ENCODE measurements at regions not wholly inside any gene's neighbourhood (a gene's known extent, or its start where the extent isn't known, plus 50 kb on each side); places are given as distances from the start of the nearest gene placed in this dataset.

DNA sequence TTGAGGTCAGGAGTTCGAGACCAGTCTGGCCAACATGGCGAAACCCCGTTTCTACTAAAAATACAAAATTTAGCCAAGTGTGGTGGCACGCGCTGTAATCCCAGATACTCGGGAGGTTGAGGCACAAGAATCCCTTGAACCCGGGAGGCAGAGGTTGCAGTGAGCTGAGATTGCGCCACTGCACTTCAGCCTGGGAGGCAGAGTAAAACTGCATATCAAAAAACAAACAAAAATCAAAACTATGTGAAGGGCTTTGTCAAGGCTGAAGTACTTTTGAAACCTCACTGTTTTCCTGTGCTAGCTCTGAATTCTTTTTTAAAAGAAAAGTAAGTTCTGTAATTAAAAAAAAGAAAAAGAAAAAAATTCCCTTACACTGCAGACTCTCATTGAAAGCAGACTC lies 65.1 kb upstream of the KLF4 start:
- Mint-ChIP-seq H3K9me3 (ENCODE audit: unreplicated experiment) (no peaks in the 10 kb centered on the region), H3K27ac (ENCODE audit: low read depth, unreplicated experiment) (no peak overlapping the region), H3K27me3 (ENCODE audit: insufficient read depth, unreplicated experiment) (no peaks in the 10 kb centered on the region), H3K36me3 (ENCODE audit: insufficient read depth, unreplicated experiment) (no peaks in the 10 kb centered on the region), H3K4me1 (ENCODE audit: insufficient read depth, unreplicated experiment) (peaks cover 12% of the 10 kb centered on the region), H3K4me3 (ENCODE audit: unreplicated experiment) (no peak overlapping the region)
- TF ChIP-seq, protein P1, sequence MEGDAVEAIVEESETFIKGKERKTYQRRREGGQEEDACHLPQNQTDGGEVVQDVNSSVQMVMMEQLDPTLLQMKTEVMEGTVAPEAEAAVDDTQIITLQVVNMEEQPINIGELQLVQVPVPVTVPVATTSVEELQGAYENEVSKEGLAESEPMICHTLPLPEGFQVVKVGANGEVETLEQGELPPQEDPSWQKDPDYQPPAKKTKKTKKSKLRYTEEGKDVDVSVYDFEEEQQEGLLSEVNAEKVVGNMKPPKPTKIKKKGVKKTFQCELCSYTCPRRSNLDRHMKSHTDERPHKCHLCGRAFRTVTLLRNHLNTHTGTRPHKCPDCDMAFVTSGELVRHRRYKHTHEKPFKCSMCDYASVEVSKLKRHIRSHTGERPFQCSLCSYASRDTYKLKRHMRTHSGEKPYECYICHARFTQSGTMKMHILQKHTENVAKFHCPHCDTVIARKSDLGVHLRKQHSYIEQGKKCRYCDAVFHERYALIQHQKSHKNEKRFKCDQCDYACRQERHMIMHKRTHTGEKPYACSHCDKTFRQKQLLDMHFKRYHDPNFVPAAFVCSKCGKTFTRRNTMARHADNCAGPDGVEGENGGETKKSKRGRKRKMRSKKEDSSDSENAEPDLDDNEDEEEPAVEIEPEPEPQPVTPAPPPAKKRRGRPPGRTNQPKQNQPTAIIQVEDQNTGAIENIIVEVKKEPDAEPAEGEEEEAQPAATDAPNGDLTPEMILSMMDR (IDR thresholded peaks at IDR 0.05; ENCODE audit: unreplicated experiment): no peak
- ChIA-PET CTCF (interaction anchor here (0.7 to 1.0 kb wide), 2 partner anchors 10 to 1372 kb away, joined by 3 to 5 read pairs; no protein-coding TSS in a partner anchor), POLR2A (no interaction called here)
- intact Hi-C loops (cut with micrococcal nuclease): no loop called here
- no peak for DNase-seq (ENCODE audit: unreplicated experiment)
- no TSS peak for BruUV-seq (replicated peaks)

DNA sequence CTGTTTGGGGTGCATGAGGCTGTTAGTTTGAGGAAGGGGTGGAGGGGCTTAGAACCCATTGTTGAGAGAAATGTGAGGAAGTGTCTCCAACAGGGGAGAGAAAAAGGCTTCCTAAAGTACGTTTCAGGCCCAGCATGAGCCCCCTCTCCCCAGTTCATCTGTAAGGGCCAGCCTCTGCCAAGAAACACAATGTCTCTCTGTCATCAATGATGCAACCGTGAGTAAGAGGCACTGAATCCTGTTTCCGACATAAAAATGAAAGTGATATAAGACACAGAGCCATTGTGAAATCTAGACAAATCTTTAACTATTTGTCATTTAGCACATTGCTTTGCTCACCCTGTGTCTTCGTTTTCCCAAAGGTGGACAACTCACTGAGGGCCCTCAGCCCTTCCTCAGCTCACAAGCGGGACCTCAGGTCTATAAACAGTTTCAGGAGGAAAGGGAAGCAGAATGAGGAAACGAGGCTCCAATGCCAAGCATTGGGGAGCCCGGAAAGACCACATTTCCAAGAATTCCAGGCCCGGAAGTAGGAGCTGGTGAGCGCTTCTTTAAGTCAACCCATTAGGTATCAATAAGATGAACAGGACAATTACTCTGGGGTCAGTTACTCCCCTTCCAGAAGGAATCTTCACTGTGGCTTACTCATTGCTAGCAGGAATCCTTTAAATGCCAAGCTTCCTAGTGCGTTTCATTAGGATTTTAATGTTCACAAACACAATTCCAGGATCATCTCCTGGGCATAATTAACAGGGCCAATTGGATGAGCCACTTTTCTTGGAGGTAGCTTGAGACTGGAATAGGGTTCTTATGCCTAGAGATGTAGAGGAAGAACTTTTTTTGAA lies 59.0 kb upstream of the KLF4 start:
- Mint-ChIP-seq H3K27me3 (ENCODE audit: insufficient read depth, unreplicated experiment) (no peaks in the 10 kb centered on the region), H3K9me3 (ENCODE audit: unreplicated experiment) (no peaks in the 10 kb centered on the region), H3K36me3 (ENCODE audit: insufficient read depth, unreplicated experiment) (no peaks in the 10 kb centered on the region), H3K4me1 (ENCODE audit: insufficient read depth, unreplicated experiment) (peaks cover 20% of the 10 kb centered on the region), H3K27ac (ENCODE audit: low read depth, unreplicated experiment) (peak overlapping the region; percentile 90), H3K4me3 (ENCODE audit: unreplicated experiment) (peak overlapping the region; percentile 58)
- intact Hi-C loops (cut with micrococcal nuclease): loop anchor here (1.0 to 5.0 kb wide), 2 partner anchors 58 to 204 kb away; no protein-coding TSS in a partner anchor
- peak; percentile 93 for DNase-seq (ENCODE audit: unreplicated experiment)
- TSS peak; percentile 96 for BruUV-seq (replicated peaks)
- ChIA-PET CTCF (interaction anchor here (0.6 kb wide), 1 partner anchor 24 kb away, joined by 3 read pairs; no protein-coding TSS in a partner anchor), POLR2A (interaction anchor here (0.7 to 1.4 kb wide), 5 partner anchors 9 to 185 kb away, joined by 3 to 6 read pairs (median 3); no protein-coding TSS in a partner anchor)
- TF ChIP-seq, protein P1 (IDR thresholded peaks at IDR 0.05; ENCODE audit: unreplicated experiment): no peak

DNA sequence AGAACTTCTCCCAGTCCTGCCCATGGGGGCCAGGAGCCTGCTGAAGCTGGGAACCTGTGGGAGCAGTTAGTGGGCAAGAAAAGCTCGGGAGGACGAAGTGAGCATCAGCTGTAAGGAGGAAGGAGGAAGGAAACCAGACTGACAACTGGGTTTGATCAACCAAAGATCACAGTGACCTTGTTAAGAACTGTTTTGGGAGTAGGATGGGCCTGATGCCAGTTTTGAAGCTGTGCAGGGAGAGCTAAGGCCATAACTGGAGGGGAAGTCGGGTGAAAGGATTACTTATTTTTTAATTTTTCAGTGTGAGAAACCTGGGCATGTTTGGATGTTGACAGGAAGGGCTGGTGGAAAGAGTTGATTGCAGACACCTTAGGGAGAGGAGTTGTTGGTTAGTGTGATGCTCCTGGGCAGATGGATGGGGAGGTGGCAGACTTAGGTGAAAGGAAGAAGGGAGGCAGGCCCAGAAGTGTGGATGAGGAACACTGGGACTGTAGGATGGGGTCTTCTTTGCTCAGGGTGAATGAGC lies 58.3 kb upstream of the KLF4 start:
- Mint-ChIP-seq H3K4me1 (ENCODE audit: insufficient read depth, unreplicated experiment) (peaks cover 23% of the 10 kb centered on the region), H3K27ac (ENCODE audit: low read depth, unreplicated experiment) (peak overlapping the region; percentile 90), H3K4me3 (ENCODE audit: unreplicated experiment) (no peak overlapping the region), H3K9me3 (ENCODE audit: unreplicated experiment) (no peaks in the 10 kb centered on the region), H3K36me3 (ENCODE audit: insufficient read depth, unreplicated experiment) (no peaks in the 10 kb centered on the region), H3K27me3 (ENCODE audit: insufficient read depth, unreplicated experiment) (no peaks in the 10 kb centered on the region)
- TF ChIP-seq, protein P1 (IDR thresholded peaks at IDR 0.05; ENCODE audit: unreplicated experiment): no peak
- TSS peak; percentile 96 for BruUV-seq (replicated peaks)
- no peak for DNase-seq (ENCODE audit: unreplicated experiment)
- ChIA-PET POLR2A (interaction anchor here (1.3 to 1.4 kb wide), 2 partner anchors 10 to 186 kb away, joined by 3 to 5 read pairs; no protein-coding TSS in a partner anchor), CTCF (no interaction called here)
- intact Hi-C loops (cut with micrococcal nuclease): loop anchor here (1.0 to 5.0 kb wide), 2 partner anchors 58 to 204 kb away; no protein-coding TSS in a partner anchor

DNA sequence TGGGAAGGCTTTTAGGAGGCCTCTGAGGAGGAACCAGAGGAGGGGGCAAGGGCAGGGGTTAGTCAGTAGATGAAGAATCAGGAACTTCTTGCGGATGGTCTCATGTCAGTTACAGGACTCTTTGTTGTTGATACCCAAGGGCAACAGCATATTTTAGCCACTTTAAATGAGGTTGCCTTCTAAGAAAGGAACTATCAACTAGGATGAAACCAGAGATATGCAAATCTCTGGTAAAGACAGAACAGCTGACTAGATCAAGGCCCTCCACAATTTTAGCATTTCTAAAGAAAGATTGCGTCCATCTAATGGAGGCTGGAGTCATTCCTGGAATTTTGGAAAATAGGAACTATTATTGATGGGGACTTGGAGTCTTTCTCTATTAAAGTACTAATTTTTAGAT lies 57.7 kb upstream of the KLF4 start:
- no peaks in the 10 kb centered on the region for H3K27me3 Mint-ChIP-seq (ENCODE audit: insufficient read depth, unreplicated experiment)
- intact Hi-C loops (cut with micrococcal nuclease): loop anchor here (5.0 kb wide), 1 partner anchor 205 kb away; no protein-coding TSS in a partner anchor
- H3K36me3 Mint-ChIP-seq (ENCODE audit: insufficient read depth, unreplicated experiment): no peaks in the 10 kb centered on the region

More for the DNA sequence above, 57.7 kb upstream of the KLF4 start:
- Mint-ChIP-seq H3K9me3 (ENCODE audit: unreplicated experiment) (no peaks in the 10 kb centered on the region), H3K4me3 (ENCODE audit: unreplicated experiment) (no peak overlapping the region), H3K4me1 (ENCODE audit: insufficient read depth, unreplicated experiment) (peaks cover 26% of the 10 kb centered on the region), H3K27ac (ENCODE audit: low read depth, unreplicated experiment) (peak overlapping the region; percentile 51)
- ChIA-PET CTCF (no interaction called here), POLR2A (no interaction called here)
- BruUV-seq (replicated peaks): no TSS peak
- TF ChIP-seq, protein P1 (IDR thresholded peaks at IDR 0.05; ENCODE audit: unreplicated experiment): no peak
- no peak for DNase-seq (ENCODE audit: unreplicated experiment)
